Activated CD8-positive, alpha-beta memory T cell treated with anti-CD3 and anti-CD28 coated beads, Interleukin-2, amount 50 U/mL, for 24 hours (primary cell): ENCODE measurements at regions not wholly inside any gene's neighbourhood (a gene's known extent, or its start where the extent isn't known, plus 50 kb on each side); places are given as distances from the start of the nearest gene placed in this dataset.
A peak's percentile ranks its signal among the peaks of the same experiment; 100 is the strongest.

Source experiments
- DNase-seq: peaks from one replicate; pipeline ENCODE4 v3.0.0-alpha.2; 2020; ENCODE audit errors: extremely low read depth

- peak; percentile 27 for DNase-seq
Observed at GRCh38 chr6:148203970-148204369, 138.7 kb upstream of the SASH1 start.

DNA sequence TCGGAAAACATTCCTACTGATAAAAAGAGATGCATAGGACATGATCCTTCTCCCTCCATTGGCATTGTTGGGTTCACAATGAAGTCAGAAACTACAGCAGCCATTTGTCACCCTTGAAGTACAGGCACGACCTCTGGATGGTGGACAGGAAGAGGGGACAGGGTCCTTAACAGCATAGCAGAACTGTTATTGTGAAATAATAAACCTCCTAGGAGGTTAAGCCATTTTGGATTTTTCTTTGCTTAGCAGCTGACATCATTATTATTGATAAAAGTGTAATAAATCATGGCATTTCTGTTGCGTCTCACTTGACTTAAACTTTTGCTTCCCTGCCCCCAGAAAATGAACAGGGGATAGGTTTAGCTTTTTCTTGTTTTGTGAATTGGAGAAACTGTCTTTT, 134.3 kb upstream of the SASH1 start:
- no peak for DNase-seq

DNA sequence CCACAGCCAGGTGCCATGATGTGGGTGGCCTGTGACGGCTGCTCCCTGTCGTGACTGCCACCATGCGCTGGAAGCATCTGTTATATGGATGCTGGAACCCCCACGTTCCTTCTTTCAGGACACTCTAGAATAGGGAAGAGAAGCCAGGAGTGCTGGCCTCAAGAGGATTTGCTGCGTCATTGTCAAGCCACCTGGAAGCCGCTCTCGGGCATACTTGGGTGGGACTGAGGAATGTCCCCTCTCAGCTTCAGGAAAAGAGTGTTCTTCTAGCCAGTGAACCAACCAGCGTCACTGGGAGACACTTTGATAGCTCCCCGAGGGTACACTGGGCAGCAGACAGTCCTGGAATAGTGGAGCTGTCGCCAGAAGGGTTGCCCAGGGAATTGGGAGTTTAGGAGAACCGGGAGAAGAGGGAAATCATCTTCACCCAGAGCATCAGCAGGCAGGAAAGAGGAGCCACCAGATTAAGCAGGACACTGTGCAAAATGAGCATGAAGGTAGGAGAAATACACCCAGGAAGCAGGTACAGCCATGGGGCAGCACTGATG, 130.8 kb upstream of the SASH1 start:
- no peak for DNase-seq

DNA sequence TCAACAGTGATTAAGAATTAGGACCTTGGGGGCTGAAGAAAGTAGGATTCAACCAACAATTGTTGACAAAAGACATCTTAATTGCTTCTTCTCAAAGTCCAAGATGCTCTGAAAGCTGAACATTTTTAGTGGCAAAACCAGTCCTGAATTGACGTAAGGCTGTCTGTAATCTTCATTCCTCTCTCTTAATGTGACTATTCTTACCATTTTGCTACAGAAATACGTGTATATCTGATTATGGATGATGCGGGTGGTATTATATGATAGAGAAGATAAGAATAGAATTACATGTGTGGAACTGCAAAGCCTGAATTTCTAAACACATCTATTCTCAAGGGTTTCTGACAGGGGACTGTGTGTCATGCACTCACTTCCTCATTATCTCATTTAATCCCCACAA, 130.3 kb upstream of the SASH1 start:
- no peak for DNase-seq

DNA sequence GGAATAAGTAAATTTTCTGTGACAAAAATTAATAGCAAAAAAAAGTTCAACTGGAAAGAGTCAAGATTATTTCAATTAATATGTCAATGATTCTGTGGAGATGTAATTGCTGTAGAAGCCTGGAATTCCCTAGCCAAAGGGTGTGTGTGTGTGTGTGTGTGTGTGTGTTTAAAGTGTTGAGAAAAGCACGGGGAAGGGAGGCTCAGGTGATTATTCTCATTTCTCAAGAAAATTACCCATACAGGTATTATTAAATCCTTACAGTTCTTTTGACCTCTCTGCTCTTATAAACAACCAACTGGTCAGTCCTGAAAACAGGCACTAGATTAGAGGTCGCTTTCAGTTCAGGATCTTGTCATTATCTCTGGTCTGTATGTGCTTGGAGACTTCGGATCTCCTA, 129.3 kb upstream of the SASH1 start:
- DNase-seq: no peak

DNA sequence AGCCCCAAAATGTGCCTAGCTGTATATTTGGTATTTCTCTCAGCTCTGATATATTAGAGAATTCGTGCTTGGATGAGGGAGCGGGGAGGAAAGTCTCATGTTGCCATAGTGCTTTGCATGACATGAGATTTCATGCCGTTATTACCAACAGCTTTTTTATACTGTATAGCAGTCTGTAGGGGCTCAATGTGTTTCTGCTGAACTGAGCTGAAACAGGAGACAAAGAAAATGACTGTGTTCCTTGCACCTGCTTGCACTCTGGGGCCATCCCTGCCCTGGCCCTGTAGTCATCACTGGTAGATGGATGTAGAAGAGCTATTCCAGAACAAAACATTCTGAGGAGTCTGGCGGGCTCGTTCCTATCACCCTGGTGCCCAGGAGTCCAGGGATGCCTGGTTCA, 128.0 kb upstream of the SASH1 start:
- DNase-seq: no peak

DNA sequence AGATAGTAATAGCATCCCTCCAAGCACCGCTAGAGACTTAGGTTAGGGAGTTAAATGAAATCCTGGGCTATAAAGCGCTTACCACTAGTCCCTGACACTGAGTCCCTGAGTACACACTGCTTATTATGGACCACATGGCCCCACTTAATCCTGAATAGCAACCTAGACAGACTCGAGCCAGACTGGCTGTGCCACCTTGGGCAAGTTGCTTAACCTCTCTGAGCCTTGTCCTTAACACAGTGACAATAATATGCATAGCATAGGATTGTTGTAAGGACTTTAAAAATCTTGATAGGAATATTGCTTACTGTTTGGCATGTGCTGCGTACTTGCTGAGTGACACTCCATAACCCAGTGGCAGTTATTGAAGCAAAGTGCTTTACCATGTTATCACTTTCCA, 125.6 kb upstream of the SASH1 start:
- no peak for DNase-seq

- DNase-seq: no peak
Observed at GRCh38 chr6:148217921-148218320, 124.7 kb upstream of the SASH1 start.

GRCh38 chr6:148218542-148219258, 123.9 kb upstream of the SASH1 start:
- no peak for DNase-seq

- no peak for DNase-seq
Observed at GRCh38 chr6:148221196-148221979, 121.2 kb upstream of the SASH1 start.

DNA sequence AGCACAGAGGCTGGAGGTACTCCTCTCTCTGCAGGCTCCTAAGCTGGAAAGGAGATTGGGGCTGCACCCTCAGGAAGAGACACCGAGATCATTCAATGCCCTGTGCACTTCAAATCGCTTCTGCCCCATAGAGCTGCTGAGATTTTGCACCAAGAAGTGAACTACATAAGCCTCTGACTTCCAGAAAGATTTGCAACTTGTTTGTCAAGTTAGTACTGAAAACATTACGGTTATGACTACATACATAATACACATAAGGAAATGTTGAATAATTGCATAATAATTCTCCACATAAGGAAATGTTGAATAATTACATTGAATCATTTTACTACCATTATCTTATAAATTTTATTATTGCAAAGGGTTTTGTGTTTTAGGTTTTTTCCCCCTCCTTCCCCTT, 120.3 kb upstream of the SASH1 start:
- no peak for DNase-seq

DNA sequence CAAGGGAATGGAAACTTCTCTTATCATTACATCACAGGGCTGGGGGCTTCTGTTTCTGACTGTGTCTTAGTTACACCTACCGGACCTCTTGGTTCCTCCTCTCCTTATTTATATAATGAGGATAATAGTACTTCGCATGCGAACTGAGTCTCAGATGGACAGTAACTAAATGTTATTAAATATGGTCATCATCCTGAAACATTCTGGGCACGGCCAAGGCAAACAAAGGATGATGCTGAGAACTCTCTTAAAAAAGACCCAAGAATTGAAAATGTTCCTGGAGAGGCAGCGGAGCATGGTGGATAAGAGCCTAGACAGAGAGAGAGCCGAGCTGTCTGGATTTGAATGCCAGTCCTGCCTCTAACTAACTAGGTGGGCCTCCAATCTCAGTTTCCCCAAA, 119.8 kb upstream of the SASH1 start:
- DNase-seq: no peak

- DNase-seq: no peak
Observed at GRCh38 chr6:148223424-148223842, 119.2 kb upstream of the SASH1 start.

DNA sequence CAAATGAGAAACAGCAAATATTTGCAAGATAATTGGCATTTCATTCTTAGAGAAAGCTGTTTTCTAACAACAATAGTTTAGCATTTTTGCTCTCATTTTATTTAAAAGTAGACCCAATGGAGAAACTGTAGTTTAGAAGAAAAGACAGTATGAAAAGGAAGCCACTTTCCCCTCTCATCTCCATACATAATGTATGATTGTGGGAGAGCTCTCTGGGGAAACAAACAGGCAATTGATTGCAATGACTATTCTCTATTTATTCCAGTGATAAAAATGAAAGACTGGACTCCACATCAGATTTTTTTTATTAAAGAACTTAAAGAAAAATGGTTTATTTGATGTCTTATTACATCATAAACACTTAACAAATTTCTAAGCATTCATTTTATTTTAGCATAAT, 116.8 kb upstream of the SASH1 start:
- no peak for DNase-seq

GRCh38 chr6:148226284-148226683, 116.4 kb upstream of the SASH1 start:
- no peak for DNase-seq

- no peak for DNase-seq
Observed at GRCh38 chr6:148231572-148231971, 111.1 kb upstream of the SASH1 start.

DNA sequence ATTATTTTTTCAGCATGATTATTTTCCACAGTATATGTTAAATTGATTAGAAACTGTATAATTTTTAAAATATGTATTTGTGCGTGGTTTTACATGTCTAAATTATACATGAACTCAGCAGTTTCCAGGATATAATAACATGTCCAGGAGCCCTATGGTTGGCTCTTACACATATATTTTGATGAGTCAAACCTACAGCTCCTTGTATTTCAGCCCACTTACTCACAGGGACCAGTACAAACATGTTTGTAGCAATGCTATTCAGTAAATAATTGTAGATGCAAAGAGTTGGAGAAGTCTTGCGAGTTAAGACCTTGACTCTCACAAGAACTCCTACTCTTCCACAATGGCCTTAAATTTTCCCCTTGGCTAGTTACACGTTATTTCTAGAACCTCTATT, 107.2 kb upstream of the SASH1 start:
- DNase-seq: no peak

GRCh38 chr6:148238713-148239112, 103.9 kb upstream of the SASH1 start:
- DNase-seq: no peak

DNA sequence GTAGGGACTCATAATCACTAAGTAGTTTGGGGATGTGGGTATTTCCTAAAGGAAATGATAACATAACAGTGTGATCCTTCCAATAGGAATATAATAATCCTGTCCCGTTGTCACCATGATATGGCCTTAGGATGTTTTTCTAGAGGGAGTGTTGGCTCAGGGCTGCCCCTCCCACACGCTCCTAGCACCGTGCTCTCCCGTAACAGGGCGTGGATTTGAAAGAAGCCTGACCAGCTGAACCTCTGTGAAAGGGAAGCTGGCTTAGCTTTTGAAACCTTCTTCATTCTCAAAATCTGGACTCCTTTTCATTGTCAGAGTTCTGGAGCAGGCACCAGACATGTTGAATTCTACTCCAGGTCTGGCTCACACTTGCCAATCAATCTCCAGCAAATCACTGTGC, 103.4 kb upstream of the SASH1 start:
- DNase-seq: no peak

- no peak for DNase-seq
Observed at GRCh38 chr6:148239801-148240460, 102.7 kb upstream of the SASH1 start.

DNA sequence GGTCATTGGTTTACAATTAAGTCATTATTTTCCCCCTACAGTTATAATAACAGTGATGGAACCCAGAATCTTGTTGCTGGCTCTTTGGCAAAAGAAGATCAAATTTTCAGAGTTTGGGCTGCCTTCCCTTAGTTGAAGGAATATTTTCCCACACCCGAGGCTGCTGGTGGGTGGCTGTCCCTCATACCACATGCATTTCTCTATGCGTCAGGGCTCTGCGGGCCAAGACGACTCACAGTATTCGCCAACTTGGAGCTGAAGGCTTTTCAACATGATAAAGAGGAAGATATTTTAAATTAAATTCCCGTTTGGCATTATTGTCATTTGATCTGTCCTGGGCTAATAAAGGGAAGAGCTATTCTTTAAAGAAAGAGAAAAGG, 102.2 kb upstream of the SASH1 start:
- no peak for DNase-seq

- no peak for DNase-seq
Observed at GRCh38 chr6:148240861-148241477, 101.7 kb upstream of the SASH1 start.
